ENCODE measurements at regions not wholly inside any gene's neighbourhood (a gene's known extent, or its start where the extent isn't known, plus 50 kb on each side); places are given as distances from the start of the nearest gene placed in this dataset.

GRCh38 chr1:157249326-157249725 is 111.1 kb upstream of the ETV3 start:
- TF ChIP-seq CTCF (IDR thresholded peaks at IDR 0.05 in 4 of 5, conservative IDR thresholded peaks at IDR 0.05 in 1 of 5) (no peak), POLR2A (IDR thresholded peaks at IDR 0.05) (no peak)

All from gastrocnemius medialis (tissue), 4 donors.